ENCODE measurements at regions not wholly inside any gene's neighbourhood (a gene's known extent, or its start where the extent isn't known, plus 50 kb on each side); places are given as distances from the start of the nearest gene placed in this dataset.

DNA sequence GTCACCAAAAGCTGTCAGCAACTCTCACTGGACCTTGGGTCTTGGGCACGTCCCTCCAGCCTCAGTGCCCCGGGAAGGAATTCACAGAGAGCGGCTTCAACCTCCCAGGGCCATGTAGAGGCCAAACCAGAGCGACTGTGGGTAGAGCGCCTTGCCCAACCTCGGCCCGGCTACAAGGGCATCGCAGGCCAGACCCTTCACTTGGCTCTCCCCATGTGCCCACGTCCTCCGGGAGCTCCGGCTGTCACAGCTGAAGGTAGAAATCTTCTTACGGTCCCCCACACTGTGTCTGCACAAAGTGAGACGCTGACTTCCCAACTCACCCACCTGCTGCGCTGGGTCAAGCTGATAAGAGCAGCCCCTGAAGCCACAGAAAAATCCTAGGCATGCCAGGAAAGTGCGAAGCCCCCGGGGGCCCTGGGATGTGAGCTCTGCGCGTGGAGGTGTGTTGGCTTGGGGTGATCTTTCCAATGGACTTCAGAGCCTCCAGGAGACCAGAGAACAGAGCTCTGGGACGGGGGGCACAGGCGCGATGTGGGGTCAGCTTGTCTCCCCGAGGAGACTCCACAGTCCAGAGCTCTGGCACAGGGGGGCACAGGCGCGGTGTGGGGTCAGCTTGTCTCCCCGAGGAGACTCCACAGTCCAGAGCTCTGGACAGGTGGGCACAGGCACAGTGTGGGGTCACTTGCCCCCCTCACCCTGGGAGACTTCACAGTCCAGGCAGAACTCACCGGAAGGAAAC is 105.5 kb downstream of the RTP5 start:
- no peak for FAIRE-seq
- Histone ChIP-seq H3K9me3 (ENCODE audit: insufficient read depth in 2 of 2, low read depth in 1 of 2, low read length in 1 of 2) (peaks cover 0 to 7% of the 10 kb centered on the region in 2 experiments; a peak in 1 of 4 replicates), H2BK20ac (ENCODE audit: low read length) (no peak overlapping the region), H2AFZ (ENCODE audit: low read length) (no peak overlapping the region), H3K79me2 (ENCODE audit: control insufficient read depth in 1 of 2, insufficient read depth in 2 of 2, low read length in 2 of 2) (no peaks in the 10 kb centered on the region), H2BK5ac (ENCODE audit: low read depth, low read length) (no peak overlapping the region), H3K4me2 (ENCODE audit: insufficient read depth in 1 of 2, low read depth in 2 of 2, low read length in 2 of 2) (no peak overlapping the region), H3K14ac (ENCODE audit: insufficient read length) (no peak overlapping the region), H3K23ac (ENCODE audit: insufficient read length) (no peak overlapping the region), H3K79me1 (ENCODE audit: low read depth, low read length) (no peaks in the 10 kb centered on the region), H4K20me1 (replicated peaks in 1 of 2; ENCODE audit: control insufficient read depth in 1 of 2, insufficient read depth in 2 of 2, low read length in 2 of 2) (no peaks in the 10 kb centered on the region), H3K23me2 (ENCODE audit: low read depth, low read length) (peaks cover 2% of the 10 kb centered on the region; the same call in 1 of the 2 replicates), H3K18ac (ENCODE audit: extremely low read depth, low read length) (no peak overlapping the region), H2BK12ac (ENCODE audit: low read depth, low read length) (no peak overlapping the region), H4K8ac (ENCODE audit: extremely low read depth, insufficient read depth, low read length) (no peak overlapping the region), H3K4me3 (ENCODE audit: extremely low read depth in 1 of 4, insufficient read depth in 2 of 4, low read depth in 3 of 4, low read length in 4 of 4) (no peak overlapping the region), H4K5ac (ENCODE audit: insufficient read length, low read depth, low read length) (no peak overlapping the region), H3K27me3 (replicated peaks in 1 of 4; ENCODE audit: control insufficient read depth in 3 of 4, extremely low read depth in 1 of 4, insufficient read depth in 3 of 4, low read length in 3 of 4) (no peaks in the 10 kb centered on the region), H3K4ac (replicated peaks; ENCODE audit: insufficient read length, low read depth, low read length) (no peak overlapping the region), H2AK5ac (ENCODE audit: low read depth, low read length) (no peak overlapping the region), H4K91ac (replicated peaks; ENCODE audit: insufficient read length, low read length) (no peak overlapping the region), H2BK120ac (replicated peaks; ENCODE audit: low read depth, low read length) (no peak overlapping the region), H2BK15ac (ENCODE audit: low read length) (no peak overlapping the region), H3K36me3 (ENCODE audit: control insufficient read depth in 2 of 4, insufficient read depth in 4 of 4, low read length in 3 of 4) (no peaks in the 10 kb centered on the region), H3K27ac (ENCODE audit: low read depth, low read length) (no peak overlapping the region), H3K4me1 (replicated peaks in 1 of 4; ENCODE audit: control insufficient read depth in 3 of 4, insufficient read depth in 4 of 4, low read length in 3 of 4) (no peaks in the 10 kb centered on the region), H3K56ac (replicated peaks; ENCODE audit: insufficient read length, low read depth, low read length) (no peak overlapping the region), H3K9ac (replicated peaks in 1 of 4; ENCODE audit: extremely low read depth in 1 of 4, low read depth in 3 of 4, low read length in 3 of 4) (no peak overlapping the region)
- ChIA-PET POLR2A (ENCODE audit: partially characterized antibody) (interaction anchor here (1.2 kb wide), 1 partner anchor 46 kb away, joined by 3 read pairs; no protein-coding TSS in a partner anchor), CTCF (ENCODE audit: partially characterized antibody) (interaction anchor here (0.9 to 2.1 kb wide), 3 partner anchors 14 to 34 kb away, joined by 3 to 11 read pairs (median 3); no protein-coding TSS in a partner anchor)
- WGBS, 2 experiments (ENCODE audit: extremely low coverage in 1 of 2, insufficient coverage in 1 of 2, insufficient read length in 1 of 2, insufficient replicate concordance in 2 of 2, low coverage in 1 of 2, low lambda C conversion rate in 2 of 2, missing lambda C conversion rate in 1 of 2) = 90% methylated on average over 26 of the region's 26 CpGs; no CpG with 5 or more reads in 1 of the 2 experiments
- DNase-seq (ENCODE audit: low read depth in 1 of 2, low spot score in 2 of 2) = no peak
- TF ChIP-seq SIN3A (conservative IDR thresholded peaks at IDR 0.05 in 1 of 2, IDR thresholded peaks at IDR 0.05 in 1 of 2; ENCODE audit: low read depth in 1 of 2, low read length in 2 of 2) (no peak), BRCA1 (IDR thresholded peaks at IDR 0.05; ENCODE audit: low read depth, low read length) (no peak), GABPA (IDR thresholded peaks at IDR 0.05; ENCODE audit: borderline replicate concordance, insufficient read depth, low read length) (no peak), HDAC6 (IDR thresholded peaks at IDR 0.05; ENCODE audit: low read depth, low read length) (no peak), EGR1 (IDR thresholded peaks at IDR 0.05; ENCODE audit: borderline replicate concordance, low read depth, low read length) (no peak), JUN (IDR thresholded peaks at IDR 0.05; ENCODE audit: low read depth, low read length) (no peak)

Data from H1 (cell line).